ENCODE measurements at regions not wholly inside any gene's neighbourhood (a gene's known extent, or its start where the extent isn't known, plus 50 kb on each side); places are given as distances from the start of the nearest gene placed in this dataset.

GRCh38 chrX:13938829-13939530 is 90.7 kb downstream of the GEMIN8 start:
- Mint-ChIP-seq H3K36me3 (no peaks in the 10 kb centered on the region), H3K27me3 (ENCODE audit: low read depth in 3 of 3) (peaks cover 6 to 55% (median 18%) of the 10 kb centered on the region in 3 donors), H3K27ac (peak overlapping the region in 1 of 7 donors; percentile 25), H3K4me1 (peaks cover 17% of the 10 kb centered on the region), H3K9me3 (peaks cover 0 to 7% (median 2%) of the 10 kb centered on the region in 7 donors), H3K4me3 (peak overlapping the region; percentile 73 to 77)
- Histone ChIP-seq H3K27me3 (ENCODE audit: control insufficient read depth in 2 of 2, insufficient read depth in 2 of 2, low read length in 2 of 2) (peaks cover 8 to 44% of the 10 kb centered on the region in 2 donors), H3K4me1 (ENCODE audit: control insufficient read depth in 1 of 2, insufficient read depth in 2 of 2, low read length in 2 of 2) (peaks cover 4 to 6% of the 10 kb centered on the region in 2 donors), H3K36me3 (replicated peaks in 1 of 2; ENCODE audit: control insufficient read depth in 1 of 2, insufficient read depth in 2 of 2, low read length in 2 of 2) (no peaks in the 10 kb centered on the region), H3K9ac (ENCODE audit: insufficient read depth, low read length, poor library complexity, severe bottlenecking) (peak overlapping the region; percentile 46), H3K9me3 (replicated peaks in 1 of 2; ENCODE audit: control insufficient read depth in 1 of 2, insufficient read depth in 1 of 2, low read length in 2 of 2) (peaks cover 0 to 3% of the 10 kb centered on the region in 2 donors), H2AFZ (ENCODE audit: insufficient read depth, low read depth, low read length, poor library complexity, severe bottlenecking) (peak overlapping the region; percentile 63), H3K79me2 (ENCODE audit: insufficient read depth, low read length) (no peaks in the 10 kb centered on the region), H4K20me1 (ENCODE audit: insufficient read depth, low read length) (no peaks in the 10 kb centered on the region), H3K4me2 (replicated peaks; ENCODE audit: extremely low read depth, low read length, poor library complexity, severe bottlenecking) (peak overlapping the region; percentile 80), H3K27ac (ENCODE audit: low read depth in 1 of 2, low read length in 2 of 2) (no peak overlapping the region), H3K4me3 (replicated peaks in 1 of 3; ENCODE audit: low read depth in 2 of 3, low read length in 3 of 3) (peak overlapping the region; percentile 18 to 70 (median 18))
- intact Hi-C loops (cut with micrococcal nuclease): no loop called here
- DNase-seq: no peak
- WGBS (ENCODE audit: insufficient coverage): 14% methylated on average over 7 of the region's 29 CpGs
- TF ChIP-seq CTCF (IDR thresholded peaks at IDR 0.05): no peak

- Mint-ChIP-seq H3K27me3 (ENCODE audit: low read depth in 3 of 3) (peaks cover 6 to 55% (median 18%) of the 10 kb centered on the region in 3 donors), H3K4me1 (peaks cover 17% of the 10 kb centered on the region), H3K4me3 (peak overlapping the region; percentile 78 to 91), H3K9me3 (peaks cover 0 to 7% (median 0%) of the 10 kb centered on the region in 7 donors), H3K36me3 (no peaks in the 10 kb centered on the region), H3K27ac (no peak overlapping the region)
- intact Hi-C loops (cut with micrococcal nuclease): no loop called here
- no peaks in the 10 kb centered on the region for H3K79me2 ChIP-seq (ENCODE audit: insufficient read depth, low read length)
- under 1% methylated on average over 54 of the region's 91 CpGs for WGBS (ENCODE audit: insufficient coverage)
- peaks cover 8 to 46% of the 10 kb centered on the region in 2 donors for H3K27me3 ChIP-seq (ENCODE audit: control insufficient read depth in 2 of 2, insufficient read depth in 2 of 2, low read length in 2 of 2)
- peak overlapping the region; percentile 46 for H3K9ac ChIP-seq (ENCODE audit: insufficient read depth, low read length, poor library complexity, severe bottlenecking)
- H3K27ac ChIP-seq (ENCODE audit: low read depth in 1 of 2, low read length in 2 of 2): no peak overlapping the region
- peaks cover 0 to 3% of the 10 kb centered on the region in 2 donors for H3K9me3 ChIP-seq (replicated peaks in 1 of 2; ENCODE audit: control insufficient read depth in 1 of 2, insufficient read depth in 1 of 2, low read length in 2 of 2)
- no peak for TF ChIP-seq CTCF (IDR thresholded peaks at IDR 0.05)
- H3K4me3 ChIP-seq (replicated peaks in 1 of 3; ENCODE audit: low read depth in 2 of 3, low read length in 3 of 3): peak overlapping the region; percentile 18 to 70 (median 31)
- peak overlapping the region; percentile 80 for H3K4me2 ChIP-seq (replicated peaks; ENCODE audit: extremely low read depth, low read length, poor library complexity, severe bottlenecking)
- H4K20me1 ChIP-seq (ENCODE audit: insufficient read depth, low read length): no peaks in the 10 kb centered on the region
- H2AFZ ChIP-seq (ENCODE audit: insufficient read depth, low read depth, low read length, poor library complexity, severe bottlenecking): peak overlapping the region; percentile 63
- no peak for DNase-seq
- peaks cover 4 to 6% of the 10 kb centered on the region in 2 donors for H3K4me1 ChIP-seq (ENCODE audit: control insufficient read depth in 1 of 2, insufficient read depth in 2 of 2, low read length in 2 of 2)
- no peaks in the 10 kb centered on the region for H3K36me3 ChIP-seq (replicated peaks in 1 of 2; ENCODE audit: control insufficient read depth in 1 of 2, insufficient read depth in 2 of 2, low read length in 2 of 2)
Observed at GRCh38 chrX:13938051-13938828, 91.5 kb downstream of the GEMIN8 start.

Measured in CD14-positive monocyte (primary cell).